Large intestine (tissue), 3 donors: ENCODE measurements at regions not wholly inside any gene's neighbourhood (a gene's known extent, or its start where the extent isn't known, plus 50 kb on each side); places are given as distances from the start of the nearest gene placed in this dataset.

ENCODE experiments used
- DNase-seq, 2 donors: peaks; one replicate each; pipeline versions ENCODE4 v3.0.0 to v3.0.0-alpha.2; 2013
- H3K27ac ChIP-seq: one replicate; pipeline ENCODE4 v1.5.1; 2013; ENCODE audit warnings: low read length
- H3K27me3 ChIP-seq: 2 replicates; pipeline ENCODE4 v1.6.1; 2013; ENCODE audit warnings: low read length; ENCODE audit not compliant: control insufficient read depth, insufficient read depth
- H3K36me3 ChIP-seq: 2 replicates; pipeline ENCODE4 v1.6.1; 2013; ENCODE audit warnings: low read length; ENCODE audit not compliant: control insufficient read depth, insufficient read depth
- H3K4me1 ChIP-seq: one replicate; pipeline ENCODE4 v1.6.1; 2013; ENCODE audit warnings: low read length; ENCODE audit not compliant: control insufficient read depth, insufficient read depth
- H3K4me3 ChIP-seq: one replicate; pipeline ENCODE4 v1.5.1; 2013; ENCODE audit warnings: low read length
- H3K9me3 ChIP-seq: one replicate; pipeline ENCODE4 v1.6.1; 2013; ENCODE audit warnings: mild to moderate bottlenecking, low read depth, low read length, moderate library complexity; ENCODE audit not compliant: control insufficient read depth
- WGBS: methylation state at CpG from one replicate; pipeline ENCODE4 v1.1.5; 2013; ENCODE audit warnings: low lambda C conversion rate; ENCODE audit not compliant: insufficient coverage; 5-methylcytosine and 5-hydroxymethylcytosine counted together

DNA sequence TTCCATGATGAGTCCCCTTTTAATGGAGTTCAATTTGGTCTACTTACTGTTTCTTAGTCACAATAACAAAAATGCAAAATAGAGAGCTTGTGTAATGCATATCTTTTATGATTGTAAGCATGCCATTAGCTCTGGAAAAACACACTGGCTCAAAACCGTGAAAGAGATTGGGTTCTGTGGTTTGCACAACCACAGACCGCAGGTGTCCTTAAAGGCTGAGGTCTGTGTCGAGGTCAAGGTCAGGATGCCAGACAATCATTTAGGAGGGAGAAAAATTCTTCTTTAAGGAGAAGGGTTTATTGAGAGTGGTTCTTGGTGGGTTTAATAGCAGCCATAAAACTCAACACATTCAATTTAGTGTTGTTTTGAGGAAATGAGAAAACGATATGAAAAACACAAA lies 487.2 kb downstream of the GALR1 start:
- Histone ChIP-seq H3K27ac (no peak overlapping the region), H3K4me3 (no peak overlapping the region), H3K27me3 (no peaks in the 10 kb centered on the region), H3K9me3 (no peaks in the 10 kb centered on the region), H3K36me3 (no peaks in the 10 kb centered on the region), H3K4me1 (no peaks in the 10 kb centered on the region)
- DNase-seq: no peak
- WGBS: 70% methylated on average over 1 of the region's 4 CpGs

DNA sequence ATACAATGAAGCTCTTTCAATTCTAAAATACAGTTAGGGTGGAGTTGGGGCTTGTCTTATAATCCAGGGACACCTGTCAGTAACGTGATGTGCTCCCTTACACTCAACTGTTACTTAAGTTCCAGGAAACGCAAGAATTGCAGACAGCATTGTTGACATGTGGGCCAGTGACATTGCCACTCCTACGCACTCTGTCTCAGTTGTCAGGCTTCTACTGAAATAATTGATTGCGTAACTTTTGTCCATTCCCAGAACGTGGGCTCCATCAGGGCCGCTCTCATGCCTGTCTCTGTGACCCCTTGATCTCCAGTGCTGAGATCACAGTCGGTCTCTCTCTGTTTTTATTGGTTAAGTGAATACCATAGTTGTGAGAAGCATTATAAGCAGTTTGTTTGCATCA lies 487.8 kb downstream of the GALR1 start:
- WGBS: 60% methylated on average over 1 of the region's 7 CpGs
- no peak for DNase-seq
- H3K27ac ChIP-seq: no peak overlapping the region
- H3K9me3 ChIP-seq: no peaks in the 10 kb centered on the region
- H3K36me3 ChIP-seq: no peaks in the 10 kb centered on the region
- no peaks in the 10 kb centered on the region for H3K27me3 ChIP-seq
- H3K4me3 ChIP-seq: no peak overlapping the region
- H3K4me1 ChIP-seq: no peaks in the 10 kb centered on the region

DNA sequence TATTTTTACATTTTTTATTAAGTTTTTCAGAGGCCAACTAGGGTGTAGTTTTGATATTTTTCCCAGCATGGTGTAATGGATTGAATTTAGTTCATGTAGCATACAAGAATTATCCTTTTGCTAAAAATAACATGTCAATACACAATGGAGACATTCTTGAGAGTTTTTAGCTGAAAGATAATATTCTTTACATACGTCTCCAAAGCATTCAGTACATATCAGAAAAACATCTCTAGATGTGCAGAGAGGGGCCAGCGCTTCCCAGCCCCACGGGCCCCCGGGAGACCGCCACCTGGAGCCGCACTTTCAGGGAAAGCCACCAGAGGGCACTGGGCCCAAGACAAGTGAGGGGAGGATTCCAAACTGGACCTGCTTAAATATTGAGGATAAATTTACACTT lies 499.4 kb downstream of the GALR1 start:
- no peak for DNase-seq
- no peak overlapping the region for H3K27ac ChIP-seq
- H3K4me3 ChIP-seq: no peak overlapping the region
- 0% methylated on average over 1 of the region's 6 CpGs for WGBS
- no peaks in the 10 kb centered on the region for H3K4me1 ChIP-seq
- H3K9me3 ChIP-seq: no peaks in the 10 kb centered on the region
- H3K36me3 ChIP-seq: no peaks in the 10 kb centered on the region
- no peaks in the 10 kb centered on the region for H3K27me3 ChIP-seq

DNA sequence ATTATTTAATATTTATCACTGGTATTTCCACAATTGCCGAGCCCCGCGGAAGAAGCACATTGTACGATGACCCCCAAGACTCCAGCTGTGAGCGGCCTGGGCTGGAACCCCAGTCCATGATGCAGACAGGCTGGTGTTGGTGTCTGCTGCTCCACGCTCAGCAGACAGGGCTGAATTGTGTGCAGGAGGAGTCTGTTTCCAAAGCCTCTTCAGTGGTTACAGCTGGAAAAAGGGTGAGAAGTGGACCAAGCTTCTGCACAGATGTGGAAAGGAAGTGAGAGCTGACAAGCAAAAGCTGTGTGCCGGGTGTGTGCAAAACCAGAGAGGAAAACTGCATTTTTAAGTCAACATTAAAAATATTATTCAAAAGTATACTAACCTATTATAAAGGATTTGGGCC lies 500.4 kb downstream of the GALR1 start:
- no peaks in the 10 kb centered on the region for H3K27me3 ChIP-seq
- DNase-seq: peak in 1 of 2 donors; percentile 5
- 80% methylated on average over 1 of the region's 7 CpGs for WGBS

DNA sequence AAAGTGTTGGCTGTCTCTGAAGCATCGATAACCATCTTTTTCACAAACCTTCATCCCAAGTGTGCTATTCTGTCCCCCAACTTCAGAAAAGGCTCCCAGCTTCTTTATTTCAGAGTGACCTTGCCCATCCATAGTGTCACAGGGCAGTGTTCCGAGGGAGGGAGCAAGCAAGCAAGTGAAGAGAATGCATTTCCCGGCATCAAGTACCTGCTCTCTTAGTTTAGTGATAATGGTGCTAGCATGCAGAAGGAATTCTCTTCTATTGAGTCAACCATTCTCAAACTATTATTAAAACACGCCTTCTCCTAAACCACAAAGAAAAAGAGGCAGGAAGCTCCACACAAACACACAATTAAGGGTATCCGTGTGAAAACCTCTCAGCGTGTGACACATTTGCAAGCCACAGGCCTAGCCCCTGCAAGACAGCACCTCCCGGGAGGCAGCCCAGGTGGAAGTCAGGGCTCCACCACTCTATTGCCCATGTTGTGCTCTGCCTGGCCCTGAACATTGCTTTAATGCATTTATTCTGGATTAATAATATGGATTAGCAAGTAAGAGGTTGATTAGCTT lies 504.9 kb downstream of the GALR1 start:
- 100% methylated on average over 1 of the region's 7 CpGs for WGBS
- Histone ChIP-seq H3K4me3 (no peak overlapping the region), H3K4me1 (no peaks in the 10 kb centered on the region), H3K27me3 (no peaks in the 10 kb centered on the region), H3K36me3 (no peaks in the 10 kb centered on the region), H3K27ac (no peak overlapping the region), H3K9me3 (no peaks in the 10 kb centered on the region)
- DNase-seq: no peak

More for the DNA sequence above, 500.4 kb downstream of the GALR1 start:
- Histone ChIP-seq H3K36me3 (no peaks in the 10 kb centered on the region), H3K27ac (no peak overlapping the region), H3K9me3 (no peaks in the 10 kb centered on the region), H3K4me3 (no peak overlapping the region), H3K4me1 (no peaks in the 10 kb centered on the region)

DNA sequence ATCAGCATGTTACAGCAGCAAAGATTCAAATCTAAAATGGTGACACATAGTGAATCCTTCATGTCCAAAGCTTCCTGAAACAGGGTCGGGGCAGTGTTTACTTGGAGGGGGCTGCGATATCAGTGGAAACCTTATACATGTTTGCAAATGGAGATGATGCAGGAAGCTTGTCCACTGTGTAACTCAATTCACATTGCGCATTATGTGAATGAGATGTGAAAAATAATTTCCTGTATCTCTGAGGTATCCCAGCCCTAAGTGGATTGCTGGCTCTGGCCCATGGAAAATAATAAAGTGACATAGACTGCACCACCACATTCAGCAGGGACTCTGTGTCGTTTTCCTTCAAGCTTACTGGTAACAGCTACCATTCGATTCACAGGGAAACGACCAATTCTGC lies 505.5 kb downstream of the GALR1 start:
- H3K27ac ChIP-seq: no peak overlapping the region
- H3K4me1 ChIP-seq: no peaks in the 10 kb centered on the region
- no peaks in the 10 kb centered on the region for H3K27me3 ChIP-seq
- H3K36me3 ChIP-seq: no peaks in the 10 kb centered on the region
- H3K4me3 ChIP-seq: no peak overlapping the region
- WGBS: 75% methylated on average over 3 of the region's 6 CpGs
- no peak for DNase-seq
- no peaks in the 10 kb centered on the region for H3K9me3 ChIP-seq

DNA sequence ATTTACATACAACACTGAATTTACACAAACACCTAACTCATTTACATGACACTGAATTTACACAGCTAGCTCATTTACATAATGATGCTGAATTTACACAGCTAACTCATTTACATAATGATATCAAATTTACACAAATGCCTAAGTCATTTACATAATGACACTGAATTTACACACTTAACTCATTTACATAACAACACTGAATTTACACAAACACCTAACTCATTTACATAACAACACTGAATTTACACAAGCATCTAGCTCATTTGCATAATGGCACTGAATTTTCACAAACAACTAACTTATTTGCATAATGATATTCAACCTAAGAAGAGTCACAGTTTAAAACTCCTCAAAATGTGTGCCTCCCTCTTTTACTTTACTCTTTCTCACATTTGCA lies 511.7 kb downstream of the GALR1 start:
- H3K27me3 ChIP-seq: peaks cover 4% of the 10 kb centered on the region
- H3K9me3 ChIP-seq: no peaks in the 10 kb centered on the region
- H3K36me3 ChIP-seq: no peaks in the 10 kb centered on the region
- H3K4me1 ChIP-seq: no peaks in the 10 kb centered on the region
- no peak overlapping the region for H3K4me3 ChIP-seq
- DNase-seq: no peak
- no peak overlapping the region for H3K27ac ChIP-seq

DNA sequence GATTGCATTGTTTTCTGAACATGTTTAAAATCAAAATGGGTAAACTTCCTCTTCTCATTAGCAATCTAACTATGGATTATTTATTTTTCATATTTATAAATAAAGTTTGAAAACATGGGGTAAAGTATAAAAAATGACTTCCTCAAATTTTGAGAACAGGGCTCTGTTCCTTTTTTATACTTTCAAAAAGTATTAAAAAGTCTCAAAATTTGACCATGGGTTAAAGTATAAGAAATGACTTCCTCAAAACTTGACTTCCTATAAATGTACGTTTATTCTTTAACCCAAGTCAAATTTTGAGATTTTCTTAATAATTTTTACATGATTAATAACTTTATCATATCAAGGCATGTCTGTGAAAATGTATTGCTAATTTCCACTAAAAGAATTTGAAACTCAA lies 512.4 kb downstream of the GALR1 start:
- Histone ChIP-seq H3K9me3 (no peaks in the 10 kb centered on the region), H3K36me3 (no peaks in the 10 kb centered on the region), H3K4me1 (no peaks in the 10 kb centered on the region), H3K27ac (no peak overlapping the region), H3K27me3 (peaks cover 4% of the 10 kb centered on the region), H3K4me3 (no peak overlapping the region)
- no CpG with 5 or more reads among the region's 1 CpG for WGBS
- no peak for DNase-seq

DNA sequence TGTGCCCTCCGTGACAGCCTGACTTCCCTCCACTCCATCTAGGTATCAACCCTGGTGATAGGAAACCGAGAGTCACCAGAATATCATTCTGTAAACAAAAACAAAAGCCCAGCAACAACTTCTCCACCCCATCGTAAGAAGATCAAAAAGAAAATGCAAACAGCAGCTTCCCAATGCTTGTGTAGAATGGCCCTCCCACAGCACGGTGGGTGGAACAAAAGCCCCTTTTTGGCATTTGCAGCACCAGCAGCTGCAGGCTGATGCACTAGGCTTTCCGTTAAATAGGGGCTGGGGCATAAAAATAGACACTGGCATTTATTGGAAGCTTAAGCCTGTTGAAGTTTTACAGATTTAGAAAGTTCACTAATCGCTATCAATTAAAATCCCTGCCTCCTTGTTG lies 513.0 kb downstream of the GALR1 start:
- Histone ChIP-seq H3K27ac (no peak overlapping the region), H3K4me1 (no peaks in the 10 kb centered on the region), H3K27me3 (peaks cover 4% of the 10 kb centered on the region), H3K4me3 (no peak overlapping the region), H3K9me3 (no peaks in the 10 kb centered on the region), H3K36me3 (no peaks in the 10 kb centered on the region)
- DNase-seq: no peak
- WGBS: 20% methylated on average over 1 of the region's 6 CpGs

DNA sequence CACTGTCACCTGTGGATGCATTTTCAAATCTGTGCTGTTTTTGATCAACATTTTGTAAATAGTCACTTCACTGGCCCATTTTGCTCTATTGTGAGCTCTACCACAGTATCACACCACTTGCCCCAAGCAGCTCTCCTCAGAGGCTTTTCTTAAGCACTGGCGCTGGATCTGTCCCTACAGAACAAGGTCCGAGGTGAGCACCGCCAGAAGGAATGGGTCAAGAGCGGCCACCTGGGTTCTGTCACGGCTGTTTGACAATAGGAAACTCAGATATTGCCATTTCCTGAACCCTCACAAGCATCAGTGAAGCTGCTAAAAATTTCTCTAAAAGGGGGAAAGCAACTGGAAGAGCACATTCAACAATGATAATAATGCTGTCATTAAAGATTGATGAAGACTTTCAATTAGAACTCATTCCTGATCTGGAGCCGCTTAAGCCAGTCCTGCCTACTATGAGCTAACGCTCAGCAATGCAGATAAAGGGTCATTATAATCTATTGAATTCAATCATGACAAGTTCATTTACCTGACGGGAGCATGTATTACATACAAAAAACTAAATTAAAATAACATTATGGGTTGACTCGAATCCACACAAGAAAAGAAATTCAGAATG lies 514.0 kb downstream of the GALR1 start:
- WGBS: 80% methylated on average over 1 of the region's 9 CpGs
- H3K4me1 ChIP-seq: no peaks in the 10 kb centered on the region
- H3K9me3 ChIP-seq: no peaks in the 10 kb centered on the region
- H3K4me3 ChIP-seq: no peak overlapping the region
- H3K27me3 ChIP-seq: peaks cover 4% of the 10 kb centered on the region
- DNase-seq: no peak
- no peaks in the 10 kb centered on the region for H3K36me3 ChIP-seq
- no peak overlapping the region for H3K27ac ChIP-seq

DNA sequence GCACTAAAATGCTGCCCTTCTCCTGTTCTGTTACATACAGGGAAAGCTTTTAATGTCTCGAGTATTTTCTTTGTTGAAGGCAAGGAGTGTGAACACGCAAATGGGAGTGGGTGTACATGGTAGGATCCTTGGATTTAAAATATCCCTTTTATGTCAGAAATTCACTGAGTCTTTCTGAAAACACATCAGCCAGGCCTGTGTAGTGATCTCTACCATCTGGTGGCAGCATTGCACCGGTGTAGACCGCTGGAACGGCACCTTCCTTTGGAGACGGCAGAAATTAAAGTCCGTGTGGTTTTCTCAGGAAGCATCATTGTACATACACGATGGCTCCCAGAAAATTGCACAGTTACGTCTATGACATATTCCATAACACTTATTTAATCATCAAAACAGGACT lies 515.8 kb downstream of the GALR1 start:
- Histone ChIP-seq H3K27me3 (peaks cover 4% of the 10 kb centered on the region), H3K4me3 (no peak overlapping the region), H3K27ac (no peak overlapping the region), H3K4me1 (no peaks in the 10 kb centered on the region), H3K36me3 (no peaks in the 10 kb centered on the region), H3K9me3 (peaks cover 6% of the 10 kb centered on the region)
- DNase-seq: no peak
- 20% methylated on average over 1 of the region's 9 CpGs for WGBS
